HepG2 (cell line): ENCODE measurements at regions not wholly inside any gene's neighbourhood (a gene's known extent, or its start where the extent isn't known, plus 50 kb on each side); places are given as distances from the start of the nearest gene placed in this dataset.
A peak's percentile ranks its signal among the peaks of the same experiment; 100 is the strongest.

Source experiments
- AGO2 ChIP-seq: fragments of 200-400 bp; formaldehyde crosslinking; optimal IDR thresholded peaks from 2 replicates; pipeline ENCODE3; 2017; ENCODE audit warnings: mild to moderate bottlenecking, low read depth, low read length, moderate library complexity
- ARID3A ChIP-seq: IDR thresholded peaks from 2 replicates; pipeline ENCODE4 v1.6.1; 2012; ENCODE audit warnings: low read depth, low read length, improper control_type of control experiment
- BATF2 ChIP-seq: sonication (generic); formaldehyde crosslinking; IDR thresholded peaks from 2 replicates; pipeline ENCODE4 v1.8.0; 2022; ENCODE audit warnings: mild to moderate bottlenecking, missing genetic modification reagents, moderate library complexity
- CCAR2 ChIP-seq: fragments of 200-400 bp; formaldehyde crosslinking; optimal IDR thresholded peaks from 2 replicates; pipeline ENCODE3; 2018; ENCODE audit warnings: low read depth, mild to moderate bottlenecking, low read length, moderate library complexity
- DNMT3B ChIP-seq: conservative IDR thresholded peaks from 2 replicates; pipeline ENCODE4 v1.6.1; 2016; ENCODE audit warnings: missing biosample characterization, control low read depth
- ELF3 ChIP-seq: IDR thresholded peaks from 2 replicates; pipeline ENCODE4 v1.6.1; 2016; ENCODE audit warnings: missing genetic modification reagents, missing compliant biosample characterization
- EP300 ChIP-seq, 3 experiments: sonication (generic) in 1 of 3; formaldehyde crosslinking in 1 of 3; IDR thresholded peaks; 2 replicates each; pipeline versions ENCODE4 v1.5.1 to v1.6.1; 2011 to 2020; ENCODE audit warnings: low read depth in 2 of 3, low read length in 2 of 3, borderline replicate concordance in 1 of 3, improper control_type of control experiment in 1 of 3, mild to moderate bottlenecking in 1 of 3, missing genetic modification reagents in 1 of 3, moderate library complexity in 1 of 3
- KDM4B ChIP-seq: sonication (generic); formaldehyde crosslinking; IDR thresholded peaks from 2 replicates; pipeline ENCODE4 v1.4.0; 2020; ENCODE audit warnings: missing genetic modification reagents
- SRSF4 ChIP-seq: fragments of 200-400 bp; formaldehyde crosslinking; IDR thresholded peaks from one replicate; pipeline ENCODE4 v1.6.1; 2018; ENCODE audit warnings: mild to moderate bottlenecking, low read depth, low read length, moderate library complexity; ENCODE audit not compliant: poor library complexity, severe bottlenecking
- TBL1XR1 ChIP-seq: fragments of 150-350 bp; IDR thresholded peaks from 2 replicates; pipeline ENCODE4 v1.6.1; 2014; ENCODE audit warnings: borderline replicate concordance, low read length; ENCODE audit not compliant: partially characterized antibody
- TGIF2 ChIP-seq: IDR thresholded peaks from 2 replicates; pipeline ENCODE4 v1.6.1; 2016; ENCODE audit warnings: control low read depth, missing compliant biosample characterization
- ZNF180 ChIP-seq: sonication (generic); formaldehyde crosslinking; IDR thresholded peaks from 2 replicates; pipeline ENCODE4 v1.4.0; 2020; ENCODE audit warnings: low read depth, missing genetic modification reagents, borderline replicate concordance
- ZNF251 ChIP-seq: sonication (generic); formaldehyde crosslinking; IDR thresholded peaks from 2 replicates; pipeline ENCODE4 v1.9.0; 2021; ENCODE audit warnings: mild to moderate bottlenecking, missing genetic modification reagents
- ZNF337 ChIP-seq: sonication (generic); formaldehyde crosslinking; IDR thresholded peaks from 2 replicates; pipeline ENCODE4 v1.5.1; 2020; ENCODE audit warnings: missing genetic modification reagents, low read depth, mild to moderate bottlenecking, borderline replicate concordance
- ZNF33B ChIP-seq: sonication (generic); formaldehyde crosslinking; IDR thresholded peaks from 2 replicates; pipeline ENCODE4 v1.5.1; 2020; ENCODE audit warnings: mild to moderate bottlenecking, missing genetic modification reagents
- ZNF432 ChIP-seq: sonication (generic); formaldehyde crosslinking; IDR thresholded peaks from 2 replicates; pipeline ENCODE4 v1.5.0; 2020; ENCODE audit warnings: missing genetic modification reagents, mild to moderate bottlenecking, borderline replicate concordance
- ZNF460 ChIP-seq: sonication (generic); formaldehyde crosslinking; IDR thresholded peaks from 2 replicates; pipeline ENCODE4 v1.5.1; 2020; ENCODE audit warnings: missing genetic modification reagents, mild to moderate bottlenecking, borderline replicate concordance
- ZNF660 ChIP-seq: sonication (generic); formaldehyde crosslinking; IDR thresholded peaks from 2 replicates; pipeline ENCODE4 v1.5.1; 2020; ENCODE audit warnings: mild to moderate bottlenecking, low read depth, missing genetic modification reagents, borderline replicate concordance
- ZNF772 ChIP-seq: sonication (generic); formaldehyde crosslinking; IDR thresholded peaks from 2 replicates; pipeline ENCODE4 v1.5.0; 2020; ENCODE audit warnings: mild to moderate bottlenecking, missing genetic modification reagents
- ZNF776 ChIP-seq: sonication (generic); formaldehyde crosslinking; IDR thresholded peaks from 2 replicates; pipeline ENCODE4 v1.4.0; 2020; ENCODE audit warnings: mild to moderate bottlenecking, missing genetic modification reagents
- TF ChIP-seq, protein P1 (sequence below): sonication (generic); formaldehyde crosslinking; IDR thresholded peaks from 2 replicates; pipeline ENCODE4 v1.4.0; 2020; ENCODE audit warnings: missing genetic modification reagents
- TF ChIP-seq, protein P2 (sequence below): sonication (generic); formaldehyde crosslinking; IDR thresholded peaks from 2 replicates; pipeline ENCODE4; 2020; ENCODE audit warnings: missing genetic modification reagents, mild to moderate bottlenecking, borderline replicate concordance

- TF ChIP-seq, protein P1, sequence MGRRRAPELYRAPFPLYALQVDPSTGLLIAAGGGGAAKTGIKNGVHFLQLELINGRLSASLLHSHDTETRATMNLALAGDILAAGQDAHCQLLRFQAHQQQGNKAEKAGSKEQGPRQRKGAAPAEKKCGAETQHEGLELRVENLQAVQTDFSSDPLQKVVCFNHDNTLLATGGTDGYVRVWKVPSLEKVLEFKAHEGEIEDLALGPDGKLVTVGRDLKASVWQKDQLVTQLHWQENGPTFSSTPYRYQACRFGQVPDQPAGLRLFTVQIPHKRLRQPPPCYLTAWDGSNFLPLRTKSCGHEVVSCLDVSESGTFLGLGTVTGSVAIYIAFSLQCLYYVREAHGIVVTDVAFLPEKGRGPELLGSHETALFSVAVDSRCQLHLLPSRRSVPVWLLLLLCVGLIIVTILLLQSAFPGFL = no peak
- TF ChIP-seq ZNF460 (no peak; the same call in 1 of the 2 replicates), ZNF337 (no peak), TGIF2 (CRISPR knock-in tag) (peak; percentile 69; the same call in 1 of the 2 replicates), DNMT3B (CRISPR knock-in tag) (no peak), ARID3A (peak; percentile 80), CCAR2 (no peak), SRSF4 (no peak), AGO2 (peak; percentile 98), ZNF772 (CRISPR knock-in tag) (peak; percentile 95), ELF3 (peak; percentile 74), TBL1XR1 (peak; percentile 63), ZNF251 (CRISPR knock-in tag) (no peak), ZNF776 (peak; percentile 79; the same call in 1 of the 2 replicates), ZNF660 (CRISPR knock-in tag) (no peak), ZNF33B (no peak), EP300 (IDR thresholded peaks at IDR 0.05; ENCODE audit: low read depth in 2 of 2, low read length in 2 of 2) (peak; percentile 55 to 76; a peak in 3 of 4 replicates), EP300 (CRISPR knock-in tag; IDR thresholded peaks at IDR 0.05; ENCODE audit: borderline replicate concordance) (peak; percentile 10; the same call in 1 of the 2 replicates), BATF2 (peak; percentile 87; the same call in 1 of the 2 replicates), KDM4B (CRISPR knock-in tag) (peak; percentile 17; the same call in 1 of the 2 replicates), ZNF432 (no peak; the same call in 1 of the 2 replicates), ZNF180 (no peak)
- TF ChIP-seq, protein P2, sequence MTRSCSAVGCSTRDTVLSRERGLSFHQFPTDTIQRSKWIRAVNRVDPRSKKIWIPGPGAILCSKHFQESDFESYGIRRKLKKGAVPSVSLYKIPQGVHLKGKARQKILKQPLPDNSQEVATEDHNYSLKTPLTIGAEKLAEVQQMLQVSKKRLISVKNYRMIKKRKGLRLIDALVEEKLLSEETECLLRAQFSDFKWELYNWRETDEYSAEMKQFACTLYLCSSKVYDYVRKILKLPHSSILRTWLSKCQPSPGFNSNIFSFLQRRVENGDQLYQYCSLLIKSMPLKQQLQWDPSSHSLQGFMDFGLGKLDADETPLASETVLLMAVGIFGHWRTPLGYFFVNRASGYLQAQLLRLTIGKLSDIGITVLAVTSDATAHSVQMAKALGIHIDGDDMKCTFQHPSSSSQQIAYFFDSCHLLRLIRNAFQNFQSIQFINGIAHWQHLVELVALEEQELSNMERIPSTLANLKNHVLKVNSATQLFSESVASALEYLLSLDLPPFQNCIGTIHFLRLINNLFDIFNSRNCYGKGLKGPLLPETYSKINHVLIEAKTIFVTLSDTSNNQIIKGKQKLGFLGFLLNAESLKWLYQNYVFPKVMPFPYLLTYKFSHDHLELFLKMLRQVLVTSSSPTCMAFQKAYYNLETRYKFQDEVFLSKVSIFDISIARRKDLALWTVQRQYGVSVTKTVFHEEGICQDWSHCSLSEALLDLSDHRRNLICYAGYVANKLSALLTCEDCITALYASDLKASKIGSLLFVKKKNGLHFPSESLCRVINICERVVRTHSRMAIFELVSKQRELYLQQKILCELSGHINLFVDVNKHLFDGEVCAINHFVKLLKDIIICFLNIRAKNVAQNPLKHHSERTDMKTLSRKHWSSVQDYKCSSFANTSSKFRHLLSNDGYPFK (CRISPR knock-in tag) = peak; percentile 79; the same call in 1 of the 2 replicates
Observed at GRCh38 chr16:31700530-31701388, 172.8 kb upstream of the ZNF267 start (continued).
